Bronchial epithelial cell (primary cell): ENCODE measurements at regions not wholly inside any gene's neighbourhood (a gene's known extent, or its start where the extent isn't known, plus 50 kb on each side); places are given as distances from the start of the nearest gene placed in this dataset.

Experiments
- DNase-seq: peaks from one replicate; pipeline ENCODE4 v3.0.0-alpha.2; 2010; ENCODE audit warnings: low read depth
- FAIRE-seq: peaks from 2 replicates; lab custom pipeline; 2011; peaks lifted over from hg19 to GRCh38; lab: Jason Lieb, UNC
- H3K27me3 ChIP-seq: 2 replicates; pipeline ENCODE4 v1.5.1; 2011; ENCODE audit warnings: low read length; ENCODE audit not compliant: control insufficient read depth, insufficient read depth
- H3K36me3 ChIP-seq: 2 replicates; pipeline ENCODE4 v1.5.1; 2011; ENCODE audit warnings: low read length; ENCODE audit not compliant: control insufficient read depth, insufficient read depth
- H3K4me3 ChIP-seq: 2 replicates; pipeline ENCODE4 v1.5.1; 2011; ENCODE audit warnings: mild to moderate bottlenecking, low read depth, low read length, control low read depth
- TF ChIP-seq, protein P1 (sequence below): IDR thresholded peaks from 2 replicates; pipeline ENCODE4 v1.5.1; 2011; ENCODE audit warnings: mild to moderate bottlenecking, moderate library complexity, low read length, control low read depth, inconsistent platforms; ENCODE audit not compliant: insufficient read depth, severe bottlenecking

GRCh38 chr22:27491888-27492287, 309.7 kb downstream of the MN1 start:
- DNase-seq (no peak), FAIRE-seq (no peak)
- H3K27me3 ChIP-seq: no peaks in the 10 kb centered on the region
- TF ChIP-seq, protein P1, sequence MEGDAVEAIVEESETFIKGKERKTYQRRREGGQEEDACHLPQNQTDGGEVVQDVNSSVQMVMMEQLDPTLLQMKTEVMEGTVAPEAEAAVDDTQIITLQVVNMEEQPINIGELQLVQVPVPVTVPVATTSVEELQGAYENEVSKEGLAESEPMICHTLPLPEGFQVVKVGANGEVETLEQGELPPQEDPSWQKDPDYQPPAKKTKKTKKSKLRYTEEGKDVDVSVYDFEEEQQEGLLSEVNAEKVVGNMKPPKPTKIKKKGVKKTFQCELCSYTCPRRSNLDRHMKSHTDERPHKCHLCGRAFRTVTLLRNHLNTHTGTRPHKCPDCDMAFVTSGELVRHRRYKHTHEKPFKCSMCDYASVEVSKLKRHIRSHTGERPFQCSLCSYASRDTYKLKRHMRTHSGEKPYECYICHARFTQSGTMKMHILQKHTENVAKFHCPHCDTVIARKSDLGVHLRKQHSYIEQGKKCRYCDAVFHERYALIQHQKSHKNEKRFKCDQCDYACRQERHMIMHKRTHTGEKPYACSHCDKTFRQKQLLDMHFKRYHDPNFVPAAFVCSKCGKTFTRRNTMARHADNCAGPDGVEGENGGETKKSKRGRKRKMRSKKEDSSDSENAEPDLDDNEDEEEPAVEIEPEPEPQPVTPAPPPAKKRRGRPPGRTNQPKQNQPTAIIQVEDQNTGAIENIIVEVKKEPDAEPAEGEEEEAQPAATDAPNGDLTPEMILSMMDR: no peak
- H3K4me3 ChIP-seq: no peak overlapping the region
- no peaks in the 10 kb centered on the region for H3K36me3 ChIP-seq

DNA sequence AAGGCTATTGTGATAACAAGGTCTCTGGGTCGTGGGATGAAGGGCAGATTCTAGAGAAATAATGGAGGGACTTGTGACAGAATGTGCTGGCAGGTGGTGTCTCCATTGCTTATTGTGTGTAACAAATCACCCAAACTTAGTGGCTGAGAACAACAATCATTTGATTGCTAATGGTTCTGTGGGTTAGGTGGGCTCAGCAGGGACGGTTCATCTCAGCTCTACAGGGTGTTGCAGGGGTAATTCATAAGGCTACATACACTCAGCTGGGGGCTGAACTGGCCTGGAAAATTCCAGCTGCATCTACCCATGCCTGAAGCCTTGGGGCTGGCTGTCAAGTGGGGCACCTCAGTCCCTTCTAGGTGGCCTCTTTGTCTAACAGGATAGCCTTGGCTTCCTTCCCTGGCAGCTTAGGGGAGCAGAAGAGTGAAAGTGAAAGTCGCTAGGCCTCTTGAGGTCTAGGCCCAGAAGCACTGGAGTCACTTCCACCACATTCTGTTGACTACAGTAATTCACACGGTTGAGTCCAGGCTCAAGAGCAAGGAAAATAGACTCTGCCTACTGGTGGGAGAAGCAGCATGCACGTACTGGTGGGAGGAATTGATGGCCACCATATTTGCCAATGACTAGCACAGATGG, 308.9 kb downstream of the MN1 start:
- FAIRE-seq (no peak), DNase-seq (no peak)
- Histone ChIP-seq H3K27me3 (no peaks in the 10 kb centered on the region), H3K4me3 (no peak overlapping the region), H3K36me3 (no peaks in the 10 kb centered on the region)
- TF ChIP-seq, protein P1: no peak

DNA sequence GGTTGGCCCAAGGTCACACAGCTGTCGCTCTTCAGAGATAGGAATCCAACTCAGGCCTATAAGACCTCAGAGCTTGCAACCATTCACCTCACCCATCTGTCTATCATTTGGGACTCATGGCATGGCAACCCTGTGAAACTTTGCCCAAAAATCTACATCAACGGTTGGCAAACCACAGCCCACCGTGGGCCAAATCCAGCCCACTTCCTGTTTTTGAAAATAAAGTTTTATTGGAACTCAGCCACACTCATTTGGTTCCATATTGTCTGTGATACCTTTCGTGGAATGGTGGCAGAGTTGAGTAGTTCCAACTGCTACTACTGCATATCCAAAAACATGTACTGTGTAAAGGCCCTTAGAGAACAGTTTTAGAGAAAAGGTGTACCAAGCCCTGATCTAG, 307.8 kb downstream of the MN1 start:
- no peak overlapping the region for H3K4me3 ChIP-seq
- H3K36me3 ChIP-seq: no peaks in the 10 kb centered on the region
- FAIRE-seq: no peak
- DNase-seq: no peak
- TF ChIP-seq, protein P1: no peak
- no peaks in the 10 kb centered on the region for H3K27me3 ChIP-seq

DNA sequence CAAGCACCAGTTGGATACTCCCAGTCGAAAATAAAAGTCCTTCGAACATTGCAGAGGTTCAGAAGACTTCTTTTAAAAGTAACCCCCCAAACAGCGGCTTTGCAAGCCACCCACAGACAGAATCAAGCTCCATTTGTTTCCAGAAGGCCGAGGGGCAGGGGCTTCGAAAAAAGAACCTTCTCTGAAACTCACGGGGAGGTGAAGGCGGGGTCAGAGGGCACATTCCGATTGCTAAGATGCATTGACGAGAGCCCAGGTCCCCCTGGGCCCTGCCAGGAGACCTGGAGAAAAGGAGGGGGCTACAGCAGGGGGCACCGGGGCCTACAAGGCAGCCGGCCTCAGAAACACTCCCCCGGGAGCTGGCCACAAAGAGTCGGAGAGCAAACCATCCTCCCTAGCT, 306.8 kb downstream of the MN1 start:
- TF ChIP-seq, protein P1: no peak
- FAIRE-seq: no peak
- Histone ChIP-seq H3K36me3 (no peaks in the 10 kb centered on the region), H3K4me3 (no peak overlapping the region), H3K27me3 (no peaks in the 10 kb centered on the region)
- no peak for DNase-seq

GRCh38 chr22:27495325-27495724, 306.2 kb downstream of the MN1 start:
- Histone ChIP-seq H3K27me3 (no peaks in the 10 kb centered on the region), H3K4me3 (no peak overlapping the region), H3K36me3 (no peaks in the 10 kb centered on the region)
- TF ChIP-seq, protein P1: no peak
- FAIRE-seq (no peak), DNase-seq (no peak)

- TF ChIP-seq, protein P1: no peak
- Histone ChIP-seq H3K36me3 (no peaks in the 10 kb centered on the region), H3K4me3 (no peak overlapping the region), H3K27me3 (no peaks in the 10 kb centered on the region)
- DNase-seq (no peak), FAIRE-seq (no peak)
These were observed 302.4 kb downstream of the MN1 start for GRCh38 chr22:27499121-27499520.
